Astrocyte of the spinal cord (primary cell): ENCODE measurements at regions not wholly inside any gene's neighbourhood (a gene's known extent, or its start where the extent isn't known, plus 50 kb on each side); places are given as distances from the start of the nearest gene placed in this dataset.

Experiments used
- DNase-seq: peaks from one replicate; pipeline ENCODE4 v3.0.0; 2011; ENCODE audit warnings: low read depth, low spot score
- H3K4me3 ChIP-seq: 2 replicates; pipeline ENCODE4 v1.5.1; 2011; ENCODE audit warnings: low read depth, mild to moderate bottlenecking, low read length, moderate library complexity
- CTCF ChIP-seq: IDR thresholded peaks from 2 replicates; pipeline ENCODE4 v1.5.1; 2012; ENCODE audit warnings: low read depth, mild to moderate bottlenecking, low read length, inconsistent platforms
- in situ Hi-C: cut with HindIII; loops from 2 replicates; pipeline ENCODE4 v1.10.0; 2017; ENCODE audit warnings: low sequenced_read_pairs

- peak; percentile 18 for DNase-seq
- in situ Hi-C loops, result no loop called here
- TF ChIP-seq CTCF, result no peak
- no peak overlapping the region for H3K4me3 ChIP-seq
These were observed 149.9 kb downstream of the SHQ1 start for GRCh38 chr3:72698154-72698917.

GRCh38 chr3:72697717-72698116 lies 150.5 kb downstream of the SHQ1 start:
- in situ Hi-C loops, result no loop called here
- no peak overlapping the region for H3K4me3 ChIP-seq
- TF ChIP-seq CTCF, result no peak
- no peak for DNase-seq

- in situ Hi-C loops, result no loop called here
- no peak for DNase-seq
- TF ChIP-seq CTCF, result no peak
- no peak overlapping the region for H3K4me3 ChIP-seq
These were observed 151.4 kb downstream of the SHQ1 start for GRCh38 chr3:72696815-72697214.

GRCh38 chr3:72694398-72694797 lies 153.8 kb downstream of the SHQ1 start:
- peak; percentile 60 for DNase-seq
- no peak for TF ChIP-seq CTCF
- in situ Hi-C loops, result no loop called here
- no peak overlapping the region for H3K4me3 ChIP-seq

- in situ Hi-C loops, result no loop called here
- TF ChIP-seq CTCF, result no peak
These were observed 155.3 kb downstream of the SHQ1 start for GRCh38 chr3:72692990-72693389.

GRCh38 chr3:72690629-72691028 lies 157.6 kb downstream of the SHQ1 start:
- DNase-seq, result no peak
- H3K4me3 ChIP-seq, result no peak overlapping the region
- no peak for TF ChIP-seq CTCF
- in situ Hi-C loops, result no loop called here

More at GRCh38 chr3:72692990-72693389, 155.3 kb downstream of the SHQ1 start:
- no peak for DNase-seq
- no peak overlapping the region for H3K4me3 ChIP-seq
